Cardiac muscle cell (in vitro differentiated cells and primary cell): ENCODE measurements at regions not wholly inside any gene's neighbourhood (a gene's known extent, or its start where the extent isn't known, plus 50 kb on each side); places are given as distances from the start of the nearest gene placed in this dataset.
"Not testable (repeated sequence)": the region's sequence is repeated elsewhere in the genome, so short reads cannot be mapped to it uniquely, and the experiment has no call there.

ENCODE experiments used
- DNase-seq, 2 donors: peaks; one replicate each; pipeline versions ENCODE4 v3.0.0 to v3.0.0-alpha.2; 2010 to 2017; ENCODE audit warnings: low read depth in 1 of 2, low spot score in 1 of 2
- H3K27ac ChIP-seq: fragments of 200-600 bp; sonication (generic); 2 replicates; pipeline ENCODE4 v1.5.1; 2016
- H3K27me3 ChIP-seq: fragments of 200-600 bp; sonication (generic); 2 replicates; pipeline ENCODE4 v1.6.0; 2016; ENCODE audit warnings: control low read depth
- H3K36me3 ChIP-seq: fragments of 200-600 bp; sonication (generic); 2 replicates; pipeline ENCODE4 v1.5.1; 2016; ENCODE audit warnings: control low read depth
- H3K4me1 ChIP-seq: fragments of 200-600 bp; sonication (generic); 2 replicates; pipeline ENCODE4 v1.8.1; 2017; ENCODE audit warnings: low read depth, mild to moderate bottlenecking, mixed run types
- H3K4me3 ChIP-seq: fragments of 200-600 bp; sonication (generic); 2 replicates; pipeline ENCODE4 v1.5.1; 2016; ENCODE audit warnings: mild to moderate bottlenecking
- H3K9me3 ChIP-seq: fragments of 200-600 bp; sonication (generic); 2 replicates; pipeline ENCODE4 v1.5.1; 2017; ENCODE audit warnings: low read depth, mild to moderate bottlenecking, control low read depth
- TF ChIP-seq, protein P1 (sequence below): IDR thresholded peaks from 2 replicates; pipeline ENCODE4 v1.5.1; 2012; ENCODE audit warnings: low read depth, mild to moderate bottlenecking, low read length

GRCh38 chr13:87975035-87975434 lies 303.9 kb downstream of the SLITRK5 start:
- Histone ChIP-seq H3K4me3 (no peak overlapping the region), H3K27me3 (no peaks in the 10 kb centered on the region), H3K9me3 (no peaks in the 10 kb centered on the region), H3K27ac (no peak overlapping the region), H3K4me1 (no peaks in the 10 kb centered on the region), H3K36me3 (no peaks in the 10 kb centered on the region)
- DNase-seq, result no peak
- TF ChIP-seq, protein P1, sequence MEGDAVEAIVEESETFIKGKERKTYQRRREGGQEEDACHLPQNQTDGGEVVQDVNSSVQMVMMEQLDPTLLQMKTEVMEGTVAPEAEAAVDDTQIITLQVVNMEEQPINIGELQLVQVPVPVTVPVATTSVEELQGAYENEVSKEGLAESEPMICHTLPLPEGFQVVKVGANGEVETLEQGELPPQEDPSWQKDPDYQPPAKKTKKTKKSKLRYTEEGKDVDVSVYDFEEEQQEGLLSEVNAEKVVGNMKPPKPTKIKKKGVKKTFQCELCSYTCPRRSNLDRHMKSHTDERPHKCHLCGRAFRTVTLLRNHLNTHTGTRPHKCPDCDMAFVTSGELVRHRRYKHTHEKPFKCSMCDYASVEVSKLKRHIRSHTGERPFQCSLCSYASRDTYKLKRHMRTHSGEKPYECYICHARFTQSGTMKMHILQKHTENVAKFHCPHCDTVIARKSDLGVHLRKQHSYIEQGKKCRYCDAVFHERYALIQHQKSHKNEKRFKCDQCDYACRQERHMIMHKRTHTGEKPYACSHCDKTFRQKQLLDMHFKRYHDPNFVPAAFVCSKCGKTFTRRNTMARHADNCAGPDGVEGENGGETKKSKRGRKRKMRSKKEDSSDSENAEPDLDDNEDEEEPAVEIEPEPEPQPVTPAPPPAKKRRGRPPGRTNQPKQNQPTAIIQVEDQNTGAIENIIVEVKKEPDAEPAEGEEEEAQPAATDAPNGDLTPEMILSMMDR, result no peak

GRCh38 chr13:87976650-87977049 lies 305.5 kb downstream of the SLITRK5 start:
- H3K27ac ChIP-seq, DNase-seq, H3K27me3 ChIP-seq, H3K36me3 ChIP-seq, H3K4me3 ChIP-seq, H3K4me1 ChIP-seq, H3K9me3 ChIP-seq: not testable (repeated sequence)

DNA sequence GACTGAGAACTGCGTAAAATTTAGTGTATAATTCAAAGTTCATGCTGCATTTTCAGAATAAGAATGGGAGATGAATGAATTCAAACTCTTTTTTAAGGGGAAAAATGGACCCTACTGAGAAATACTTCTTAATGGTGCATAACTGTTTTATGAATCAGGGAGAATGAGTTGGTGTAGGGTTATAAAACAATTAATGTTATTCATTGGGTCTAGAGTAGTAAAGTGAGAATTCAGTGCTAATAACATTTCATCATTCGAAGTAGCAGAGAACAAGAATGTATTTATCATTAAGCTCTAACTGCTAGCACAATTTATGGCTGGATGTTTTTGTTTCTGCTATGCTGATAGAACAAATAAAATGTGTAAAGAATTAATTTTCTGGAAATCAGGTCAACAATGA lies 310.2 kb downstream of the SLITRK5 start:
- TF ChIP-seq, protein P1, result no peak
- H3K4me3 ChIP-seq, result no peak overlapping the region
- H3K36me3 ChIP-seq, result no peaks in the 10 kb centered on the region
- no peak for DNase-seq
- H3K27me3 ChIP-seq, result no peaks in the 10 kb centered on the region
- H3K9me3 ChIP-seq, result peaks cover 4% of the 10 kb centered on the region
- no peak overlapping the region for H3K27ac ChIP-seq
- H3K4me1 ChIP-seq, result no peaks in the 10 kb centered on the region

DNA sequence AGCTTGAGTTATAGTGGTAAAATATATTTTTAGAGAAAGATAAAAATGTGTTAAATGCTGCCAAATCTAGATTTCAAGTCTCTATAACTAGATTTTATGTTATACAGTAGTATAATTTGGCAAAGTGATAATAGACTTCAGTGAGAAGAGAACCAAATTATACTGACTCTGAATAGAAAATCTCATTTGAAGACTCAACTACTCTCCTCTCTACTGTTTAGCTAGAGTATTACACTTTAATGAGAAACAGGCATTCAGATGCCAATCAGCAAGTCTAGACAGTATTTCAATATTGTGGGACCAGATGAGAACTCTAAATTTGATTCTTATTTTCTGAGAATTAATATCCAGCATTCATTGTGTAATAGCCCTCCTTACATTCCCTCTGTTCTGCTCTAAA lies 311.2 kb downstream of the SLITRK5 start:
- no peaks in the 10 kb centered on the region for H3K36me3 ChIP-seq
- no peak for DNase-seq
- H3K27me3 ChIP-seq, result no peaks in the 10 kb centered on the region
- TF ChIP-seq, protein P1, result no peak
- peaks cover 4% of the 10 kb centered on the region for H3K9me3 ChIP-seq
- H3K4me1 ChIP-seq, result no peaks in the 10 kb centered on the region
- no peak overlapping the region for H3K27ac ChIP-seq
- H3K4me3 ChIP-seq, result no peak overlapping the region

GRCh38 chr13:87986639-87987250 lies 315.6 kb downstream of the SLITRK5 start:
- no peak overlapping the region for H3K4me3 ChIP-seq
- no peak for DNase-seq
- H3K36me3 ChIP-seq, result no peaks in the 10 kb centered on the region
- no peaks in the 10 kb centered on the region for H3K4me1 ChIP-seq
- TF ChIP-seq, protein P1, result no peak
- no peak overlapping the region for H3K27ac ChIP-seq
- H3K9me3 ChIP-seq, result peaks cover 4% of the 10 kb centered on the region
- no peaks in the 10 kb centered on the region for H3K27me3 ChIP-seq

GRCh38 chr13:87998081-87998480 lies 326.9 kb downstream of the SLITRK5 start:
- H3K27ac ChIP-seq, result no peak overlapping the region
- no peaks in the 10 kb centered on the region for H3K36me3 ChIP-seq
- H3K27me3 ChIP-seq, result no peaks in the 10 kb centered on the region
- TF ChIP-seq, protein P1, result no peak
- no peaks in the 10 kb centered on the region for H3K4me1 ChIP-seq
- H3K4me3 ChIP-seq, result no peak overlapping the region
- H3K9me3 ChIP-seq, result no peaks in the 10 kb centered on the region
- no peak for DNase-seq
